SU-DHL-6 (cell line): ENCODE measurements at regions not wholly inside any gene's neighbourhood (a gene's known extent, or its start where the extent isn't known, plus 50 kb on each side); places are given as distances from the start of the nearest gene placed in this dataset.

Experiments used
- H2AFZ ChIP-seq: fragments of 200-600 bp; sonication (generic); 2 replicates; pipeline ENCODE4 v1.6.1; 2014; ENCODE audit warnings: low read depth, mild to moderate bottlenecking, moderate library complexity, mixed read lengths, antibody characterized with exemption, low read length; ENCODE audit not compliant: severe bottlenecking
- H3F3A ChIP-seq: fragments of 200-600 bp; shearing (Covaris generic); 2 replicates; pipeline ENCODE4 v1.6.0; 2016; ENCODE audit warnings: antibody characterized with exemption, mild to moderate bottlenecking; ENCODE audit not compliant: insufficient read depth
- H3K27ac ChIP-seq: fragments of 200-600 bp; sonication (generic); 2 replicates; pipeline ENCODE4 v1.5.1; 2016; ENCODE audit warnings: low read depth, mild to moderate bottlenecking, low read length, moderate library complexity, mixed read lengths
- H3K27me3 ChIP-seq: fragments of 200-600 bp; sonication (generic), shearing (Covaris generic); 2 replicates; pipeline ENCODE4 v1.6.0; 2014; ENCODE audit warnings: mild to moderate bottlenecking, low read length
- H3K36me3 ChIP-seq: fragments of 200-600 bp; sonication (generic); 2 replicates; pipeline ENCODE4 v1.6.1; 2014; ENCODE audit warnings: mild to moderate bottlenecking, low read length, mixed read lengths
- H3K4me2 ChIP-seq: fragments of 300-600, 200-600 bp; shearing (Covaris generic), sonication (generic); 2 replicates; pipeline ENCODE4 v1.6.0; 2014; ENCODE audit warnings: low read length, low read depth, mild to moderate bottlenecking; ENCODE audit not compliant: poor library complexity, severe bottlenecking
- H3K4me3 ChIP-seq: fragments of 200-600 bp; sonication (generic); 2 replicates; pipeline ENCODE4 v1.5.1; 2014; ENCODE audit warnings: antibody characterized with exemption, low read length, mild to moderate bottlenecking, mixed read lengths; ENCODE audit not compliant: insufficient read depth, poor library complexity, severe bottlenecking
- H3K79me2 ChIP-seq: fragments of 200-600 bp; sonication (generic); 2 replicates; pipeline ENCODE4 v1.6.1; 2014; ENCODE audit warnings: mild to moderate bottlenecking, low read length, moderate library complexity; ENCODE audit not compliant: insufficient read depth
- H3K9ac ChIP-seq: fragments of 200-600 bp; sonication (generic); 2 replicates; pipeline ENCODE4 v1.7.0; 2014; ENCODE audit warnings: mild to moderate bottlenecking, low read length
- H3K9me2 ChIP-seq: fragments of 200-600 bp; sonication (generic); replicated peaks from 2 replicates; pipeline ENCODE4 v1.6.1; 2014; ENCODE audit warnings: low read length; ENCODE audit not compliant: insufficient read depth
- H3K9me3 ChIP-seq: fragments of 200-600 bp; sonication (generic); 2 replicates; pipeline ENCODE4 v1.6.1; 2014; ENCODE audit warnings: low read length, mixed read lengths; ENCODE audit not compliant: insufficient read depth
- H4K20me1 ChIP-seq: fragments of 200-600 bp; sonication (generic); 2 replicates; pipeline ENCODE4 v1.6.1; 2014; ENCODE audit warnings: low read depth, mild to moderate bottlenecking, antibody characterized with exemption, low read length, moderate library complexity, mixed read lengths
- CTCF ChIP-seq: fragments of 200-600 bp; sonication (generic); IDR thresholded peaks from one replicate; pipeline ENCODE4 v1.5.1; 2017; ENCODE audit warnings: antibody characterized with exemption, mild to moderate bottlenecking, low read length, moderate library complexity; ENCODE audit not compliant: insufficient read depth, poor library complexity, severe bottlenecking
- EZH2phosphoT487 ChIP-seq: fragments of 200-600 bp; sonication (generic), shearing (Covaris generic); conservative IDR thresholded peaks from 2 replicates; pipeline ENCODE4 v1.6.1; 2018; ENCODE audit warnings: mild to moderate bottlenecking, antibody characterized with exemption, low read length, moderate library complexity, mixed read lengths

GRCh38 chr4:138831948-138832347 lies 183.6 kb upstream of the NOCT start:
- H3K79me2 ChIP-seq = no peaks in the 10 kb centered on the region
- H3K27me3 ChIP-seq = no peaks in the 10 kb centered on the region
- TF ChIP-seq EZH2phosphoT487 (no peak), CTCF (no peak)

GRCh38 chr4:138828926-138829325 lies 186.7 kb upstream of the NOCT start:
- Histone ChIP-seq H3K36me3 (no peaks in the 10 kb centered on the region), H3K9me3 (no peaks in the 10 kb centered on the region), H2AFZ (no peak overlapping the region), H4K20me1 (no peaks in the 10 kb centered on the region), H3K27me3 (no peaks in the 10 kb centered on the region), H3K9me2 (no peaks in the 10 kb centered on the region), H3F3A (no peaks in the 10 kb centered on the region), H3K4me3 (no peak overlapping the region), H3K27ac (no peak overlapping the region), H3K4me2 (no peak overlapping the region), H3K9ac (no peak overlapping the region), H3K79me2 (no peaks in the 10 kb centered on the region)
- TF ChIP-seq EZH2phosphoT487 (no peak), CTCF (no peak)

More at GRCh38 chr4:138831948-138832347, 183.6 kb upstream of the NOCT start:
- Histone ChIP-seq H4K20me1 (no peaks in the 10 kb centered on the region), H3K9ac (no peak overlapping the region), H3K9me3 (no peaks in the 10 kb centered on the region), H3K4me3 (no peak overlapping the region), H2AFZ (no peak overlapping the region), H3K4me2 (no peak overlapping the region), H3K27ac (no peak overlapping the region), H3F3A (no peaks in the 10 kb centered on the region), H3K9me2 (no peaks in the 10 kb centered on the region), H3K36me3 (no peaks in the 10 kb centered on the region)

- TF ChIP-seq EZH2phosphoT487 (no peak), CTCF (no peak)
- Histone ChIP-seq H3K9me2 (no peaks in the 10 kb centered on the region), H3K79me2 (no peaks in the 10 kb centered on the region), H3K9ac (no peak overlapping the region), H2AFZ (no peak overlapping the region), H3K36me3 (no peaks in the 10 kb centered on the region), H3K9me3 (no peaks in the 10 kb centered on the region), H3K4me3 (no peak overlapping the region), H4K20me1 (no peaks in the 10 kb centered on the region), H3K27me3 (no peaks in the 10 kb centered on the region), H3K4me2 (no peak overlapping the region), H3F3A (no peaks in the 10 kb centered on the region), H3K27ac (no peak overlapping the region)
These were observed 188.8 kb upstream of the NOCT start for GRCh38 chr4:138826754-138827153.

- H3K4me2 ChIP-seq = no peak overlapping the region
- no peak overlapping the region for H3K9ac ChIP-seq
- TF ChIP-seq EZH2phosphoT487 = no peak
- no peaks in the 10 kb centered on the region for H3K27me3 ChIP-seq
- no peak overlapping the region for H3K27ac ChIP-seq
- H3K79me2 ChIP-seq = no peaks in the 10 kb centered on the region
- H3K36me3 ChIP-seq = no peaks in the 10 kb centered on the region
- H2AFZ ChIP-seq = no peak overlapping the region
- H4K20me1 ChIP-seq = no peaks in the 10 kb centered on the region
- no peak overlapping the region for H3K4me3 ChIP-seq
- no peaks in the 10 kb centered on the region for H3K9me3 ChIP-seq
- H3F3A ChIP-seq = no peaks in the 10 kb centered on the region
- no peaks in the 10 kb centered on the region for H3K9me2 ChIP-seq
These were observed 189.3 kb upstream of the NOCT start for GRCh38 chr4:138826322-138826721.
